GM18507 (cell line): ENCODE measurements at regions not wholly inside any gene's neighbourhood (a gene's known extent, or its start where the extent isn't known, plus 50 kb on each side); places are given as distances from the start of the nearest gene placed in this dataset.

Source experiments
- DNase-seq: peaks from one replicate; pipeline ENCODE4 v3.0.0; 2011; ENCODE audit warnings: low read depth; ENCODE audit not compliant: insufficient read length; ENCODE audit errors: extremely low spot score
- FAIRE-seq: peaks from 2 replicates; lab custom pipeline; 2011; peaks lifted over from hg19 to GRCh38; lab: Jason Lieb, UNC

DNA sequence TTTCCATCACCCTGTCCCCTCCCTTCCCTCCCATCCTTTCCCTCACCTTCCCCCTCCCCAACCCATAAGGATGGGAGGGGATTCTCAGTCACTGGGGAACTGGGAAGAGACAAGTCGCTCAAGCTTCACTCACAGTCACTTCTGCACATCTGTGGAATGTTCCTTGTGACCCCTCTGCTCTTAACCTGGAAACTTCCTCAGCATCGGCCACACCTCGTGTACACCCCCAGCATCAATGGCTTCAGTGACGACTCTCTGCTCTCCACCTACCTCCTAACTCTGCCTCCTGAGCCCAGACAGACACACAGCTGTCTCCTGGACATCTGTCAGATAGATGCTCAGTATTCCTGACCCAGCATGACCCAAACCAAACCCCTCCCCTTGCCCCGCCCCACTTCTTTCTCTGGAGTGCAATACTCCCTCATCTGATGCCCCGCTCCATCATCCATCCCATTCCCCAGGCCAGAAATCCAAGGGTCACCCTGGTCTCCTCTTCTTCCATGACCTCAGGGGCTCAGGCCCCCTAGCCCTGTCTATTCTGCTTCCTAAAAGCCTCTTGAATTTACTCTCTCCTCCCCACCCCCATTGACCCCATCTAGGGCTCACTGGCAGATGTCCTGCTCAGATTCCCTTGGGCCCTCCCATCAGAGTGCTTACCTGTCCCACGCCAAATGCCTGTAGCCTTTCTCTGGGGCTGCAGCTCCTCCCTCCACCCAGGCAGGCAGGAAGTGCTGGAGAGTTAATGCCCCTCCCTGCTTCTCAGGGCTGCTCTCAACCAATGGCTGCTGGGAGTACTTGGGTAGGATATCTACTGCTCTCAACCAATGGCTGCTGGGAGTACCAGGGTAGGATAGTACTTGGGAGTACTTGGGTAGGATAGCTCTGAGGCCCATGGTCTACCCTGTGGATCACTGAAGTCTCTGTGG lies 83.1 kb upstream of the CSF3R start:
- FAIRE-seq, result no peak
- no peak for DNase-seq

DNA sequence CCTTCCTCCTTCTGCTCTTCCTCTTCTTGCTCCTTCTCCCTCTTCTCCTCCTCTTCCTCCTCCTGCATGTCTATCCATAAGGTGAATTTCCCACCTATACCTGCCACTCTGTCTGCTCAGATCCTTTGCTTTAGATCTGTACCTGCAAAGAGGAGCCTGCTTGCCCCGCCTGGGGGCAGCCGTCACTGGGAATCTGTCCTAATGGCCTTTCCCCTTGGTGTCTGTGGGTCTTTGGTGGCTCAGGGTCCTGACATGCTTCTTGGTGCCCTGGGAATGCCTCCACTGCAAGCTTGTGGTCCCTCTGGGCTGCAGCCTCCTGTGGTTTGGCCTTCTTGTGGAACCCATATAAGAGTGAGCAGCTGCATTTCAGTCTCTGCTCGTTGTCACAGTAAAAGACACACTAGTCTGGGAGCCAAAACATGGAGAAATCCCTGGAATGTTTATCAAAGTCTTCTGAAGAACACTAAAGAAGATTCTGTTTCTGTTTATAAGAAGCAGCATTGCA lies 79.5 kb upstream of the CSF3R start:
- DNase-seq (no peak), FAIRE-seq (no peak)

DNA sequence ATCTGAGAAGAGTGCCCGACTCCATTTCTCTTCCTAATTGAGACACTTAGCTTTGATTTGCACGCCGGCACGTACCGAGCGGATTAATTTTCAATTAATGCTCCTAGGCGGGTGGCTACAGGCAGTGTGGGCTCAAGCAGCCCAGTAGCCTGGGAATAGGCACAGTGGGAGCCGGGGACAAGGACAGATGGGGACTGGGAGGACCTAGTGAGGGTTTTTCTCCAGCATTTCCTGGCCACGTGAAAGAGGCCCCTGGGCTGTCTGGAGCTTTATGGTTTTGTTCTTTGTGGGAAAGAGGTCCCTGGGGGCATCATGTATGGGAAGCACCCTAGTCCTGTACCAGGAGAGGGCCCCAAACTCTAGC lies 78.6 kb upstream of the CSF3R start:
- DNase-seq (no peak), FAIRE-seq (no peak)

DNA sequence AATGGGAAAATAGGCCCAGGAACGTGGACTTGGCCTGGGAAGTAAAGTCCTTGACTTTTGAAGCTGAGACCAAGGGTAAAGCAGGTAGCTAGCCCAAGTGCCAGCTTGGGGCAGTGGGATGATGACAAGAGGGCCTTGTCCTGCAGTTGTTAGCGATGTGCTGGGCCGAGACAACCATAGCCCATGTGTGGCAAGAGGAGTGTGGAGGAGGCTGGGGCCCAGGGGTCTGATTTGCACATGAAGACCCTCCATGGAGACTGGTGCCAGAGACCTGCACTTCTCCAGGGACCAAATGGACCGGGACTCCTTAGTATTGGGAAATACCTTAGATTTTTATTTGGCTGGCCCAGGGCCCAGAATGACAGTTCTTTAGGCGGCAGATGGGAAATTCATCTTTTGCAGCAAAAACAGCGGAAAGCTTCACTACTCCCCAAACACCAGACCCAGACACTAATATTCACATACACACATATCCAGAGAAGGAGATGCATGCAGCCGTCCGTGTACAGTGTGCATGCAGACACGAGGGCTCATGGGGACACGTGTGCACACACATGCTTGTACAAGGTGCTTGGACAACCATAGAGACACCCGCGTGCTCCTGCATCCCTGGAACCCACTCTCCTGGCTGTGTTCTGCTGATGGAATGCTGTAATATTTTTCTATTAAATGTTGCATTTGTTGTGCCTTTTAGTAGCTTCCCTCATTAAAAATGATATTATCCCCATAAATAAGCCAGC lies 78.1 kb upstream of the CSF3R start:
- FAIRE-seq (no peak), DNase-seq (no peak)

DNA sequence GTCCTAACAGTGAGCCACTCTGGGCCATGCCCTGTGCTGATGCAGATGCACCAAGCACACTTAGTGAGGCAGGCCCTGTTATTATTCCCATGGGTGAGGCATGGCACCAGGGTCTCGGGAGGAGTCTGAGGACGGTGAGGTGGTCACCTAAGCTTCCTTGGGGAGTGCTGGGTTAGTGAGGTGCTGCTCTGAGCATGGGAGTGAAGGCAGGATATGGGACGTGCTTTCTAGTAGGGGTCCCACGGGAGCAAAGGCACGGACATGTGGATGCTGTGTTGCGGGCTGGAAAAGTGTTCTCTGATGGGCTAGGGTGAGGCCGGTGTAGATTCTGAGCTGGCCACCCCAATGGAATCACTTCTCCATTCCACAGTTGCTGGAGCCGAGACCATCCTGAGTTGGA lies 77.5 kb upstream of the CSF3R start:
- DNase-seq (no peak), FAIRE-seq (no peak)

DNA sequence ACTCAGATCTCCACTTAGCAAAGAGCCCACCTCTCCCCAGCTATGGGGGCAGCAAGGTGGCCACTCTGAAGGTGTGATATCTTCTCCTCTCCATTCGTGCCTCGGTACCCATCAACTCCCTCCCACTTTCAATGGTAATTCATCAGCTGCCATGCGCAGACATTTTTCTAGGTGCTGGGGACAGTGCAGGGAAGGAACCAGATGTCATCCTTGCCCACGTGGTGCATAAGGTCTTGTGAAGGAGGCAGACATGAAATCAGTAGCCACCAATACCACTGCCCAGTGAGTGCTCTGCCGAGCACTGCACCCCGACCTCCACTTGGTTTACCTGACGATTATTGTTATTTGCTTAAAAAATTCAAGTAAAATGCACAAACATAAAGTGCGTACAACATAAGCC lies 76.3 kb upstream of the CSF3R start:
- DNase-seq, result no peak
- FAIRE-seq, result no peak

DNA sequence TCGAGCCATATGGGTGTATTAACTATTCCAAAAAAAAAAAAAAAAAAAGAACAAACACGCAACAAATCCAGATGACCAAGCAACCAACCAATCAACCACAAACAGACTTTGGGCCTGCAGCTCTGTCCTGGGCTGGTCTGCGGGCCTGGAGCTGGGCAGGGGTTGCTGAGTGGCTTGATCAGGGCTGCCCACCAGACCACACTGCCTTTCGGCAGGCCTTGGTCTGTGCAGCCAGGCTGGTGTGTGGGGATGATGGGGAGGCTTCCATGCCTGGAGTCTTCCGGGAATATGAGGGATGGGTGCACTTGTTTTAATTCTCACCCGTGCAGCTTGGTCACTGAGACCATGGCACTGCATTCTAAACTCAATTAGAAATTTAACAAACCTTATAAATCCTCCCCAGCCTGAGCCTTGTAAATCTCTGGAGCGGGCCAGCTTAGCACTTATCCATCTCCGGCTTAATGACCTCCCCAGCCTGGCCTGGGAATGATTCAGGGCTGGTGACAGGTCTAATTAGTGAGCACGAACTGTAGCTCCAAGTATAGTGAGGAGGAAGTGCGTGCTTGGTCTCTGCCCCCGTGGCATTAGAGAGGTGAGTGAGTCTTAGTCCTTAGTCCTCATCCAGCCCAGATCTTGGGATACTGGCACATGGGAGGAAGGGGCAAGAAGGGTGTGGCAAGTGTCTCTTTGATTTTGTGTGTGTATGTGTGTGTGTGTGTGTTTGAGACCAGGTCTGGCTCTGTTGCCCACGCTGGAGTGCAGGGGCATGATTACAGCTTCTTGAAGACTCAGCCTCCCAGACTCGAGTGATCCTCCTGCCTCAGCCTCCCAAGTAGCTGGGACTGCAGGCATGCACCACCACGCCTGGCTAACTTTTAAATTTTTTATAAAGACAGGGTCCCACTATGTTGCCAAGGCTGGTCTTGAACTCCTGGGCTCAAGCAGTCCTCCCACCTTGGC lies 74.6 kb upstream of the CSF3R start:
- FAIRE-seq (no peak), DNase-seq (no peak)

DNA sequence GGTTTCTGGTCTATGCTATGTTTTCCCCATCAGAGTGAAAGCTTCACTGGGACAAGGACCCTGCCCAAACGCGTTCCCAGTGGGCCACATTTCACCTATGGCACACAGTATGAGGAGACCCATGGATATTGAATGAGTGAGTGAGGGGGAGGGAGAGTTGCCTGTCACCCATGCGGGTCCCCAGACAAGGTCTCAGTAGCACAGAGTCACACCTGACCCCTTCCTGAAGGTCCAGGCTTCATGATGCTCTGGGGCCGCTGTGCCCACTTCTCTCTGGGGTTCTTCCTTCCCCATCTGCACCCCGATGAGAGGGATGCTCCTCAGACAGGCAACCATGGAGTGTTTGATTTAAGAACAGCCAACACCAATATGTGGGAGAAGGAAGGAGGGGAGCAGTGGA lies 72.3 kb upstream of the CSF3R start:
- no peak for DNase-seq
- FAIRE-seq, result no peak

DNA sequence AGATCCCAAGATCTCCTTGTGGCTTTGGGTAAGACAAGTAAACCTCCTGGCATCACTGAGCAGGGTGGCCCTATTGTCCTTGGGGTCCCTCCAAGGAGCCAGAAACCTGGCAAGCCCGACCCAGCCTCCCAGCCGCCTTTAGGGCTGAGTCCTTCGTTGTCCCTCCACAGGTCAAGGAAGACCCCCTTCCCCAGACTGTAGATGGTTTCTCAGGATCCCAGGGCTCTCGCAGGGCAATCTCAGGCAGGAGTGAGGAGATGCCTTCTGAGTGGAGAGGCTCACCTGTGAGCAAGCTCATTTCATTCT lies 71.6 kb upstream of the CSF3R start:
- DNase-seq (no peak), FAIRE-seq (no peak)

DNA sequence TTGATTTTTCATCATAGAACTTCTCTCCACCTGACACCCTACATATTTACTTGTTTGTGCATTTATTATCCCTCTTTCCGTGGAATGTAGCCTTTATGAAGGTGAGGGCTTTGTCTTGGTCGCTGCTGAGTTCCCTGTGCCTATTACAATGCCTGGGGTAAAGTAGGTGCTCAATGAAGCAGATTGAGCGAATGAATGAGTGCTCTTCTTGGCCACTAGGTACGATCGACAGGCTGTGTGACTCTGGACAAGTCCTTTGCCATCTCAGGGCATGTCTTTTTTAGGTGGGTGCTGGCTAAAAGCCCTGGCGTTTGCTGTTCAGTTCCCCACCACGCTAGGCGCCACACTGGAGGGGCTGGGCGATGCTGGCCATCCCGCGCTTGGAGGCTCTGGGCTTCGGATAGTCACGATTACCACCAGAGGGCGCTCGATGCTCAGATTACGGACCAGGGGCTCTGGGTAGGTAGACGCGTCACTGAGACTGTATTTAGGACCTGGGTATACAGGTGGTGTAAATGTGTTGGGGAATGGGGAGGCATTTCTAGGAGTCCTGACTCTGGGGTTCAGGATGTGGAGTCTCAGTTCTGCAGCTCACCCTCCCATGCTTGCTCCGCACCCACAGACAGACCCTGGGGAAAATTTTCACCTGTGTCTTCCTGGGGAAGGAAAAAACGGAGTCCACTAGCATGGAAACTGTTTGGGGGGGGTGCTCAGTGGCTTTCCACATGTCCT lies 71.0 kb upstream of the CSF3R start:
- FAIRE-seq, result peak; percentile 86
- DNase-seq, result peak; percentile 33

DNA sequence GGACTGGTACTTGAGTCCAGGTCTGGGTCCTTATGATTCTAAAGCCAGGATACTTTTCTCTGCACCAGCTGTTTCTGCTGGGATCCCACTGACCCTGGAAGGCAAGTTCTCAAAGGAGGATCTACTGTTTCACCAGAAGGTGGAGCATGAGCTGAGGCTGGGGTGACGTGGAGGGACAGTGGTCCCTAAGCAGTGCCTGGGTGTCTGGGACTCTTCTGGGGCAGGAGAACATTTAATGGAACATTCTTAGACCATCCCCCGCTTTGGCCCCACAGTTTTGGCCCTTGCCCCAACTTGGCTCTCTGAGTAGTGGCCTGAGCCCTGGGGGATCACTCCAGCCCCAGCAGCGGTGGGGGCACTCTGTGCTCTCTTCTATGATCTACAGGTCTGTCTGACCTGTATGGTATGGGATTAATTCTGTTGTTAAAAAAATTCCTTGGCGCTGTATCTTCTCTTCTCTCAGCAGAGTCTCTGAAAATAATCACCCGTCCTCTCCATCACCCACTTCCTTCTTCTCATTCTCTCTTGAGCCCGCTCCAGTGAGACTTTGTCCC lies 60.3 kb upstream of the CSF3R start:
- no peak for DNase-seq
- no peak for FAIRE-seq

DNA sequence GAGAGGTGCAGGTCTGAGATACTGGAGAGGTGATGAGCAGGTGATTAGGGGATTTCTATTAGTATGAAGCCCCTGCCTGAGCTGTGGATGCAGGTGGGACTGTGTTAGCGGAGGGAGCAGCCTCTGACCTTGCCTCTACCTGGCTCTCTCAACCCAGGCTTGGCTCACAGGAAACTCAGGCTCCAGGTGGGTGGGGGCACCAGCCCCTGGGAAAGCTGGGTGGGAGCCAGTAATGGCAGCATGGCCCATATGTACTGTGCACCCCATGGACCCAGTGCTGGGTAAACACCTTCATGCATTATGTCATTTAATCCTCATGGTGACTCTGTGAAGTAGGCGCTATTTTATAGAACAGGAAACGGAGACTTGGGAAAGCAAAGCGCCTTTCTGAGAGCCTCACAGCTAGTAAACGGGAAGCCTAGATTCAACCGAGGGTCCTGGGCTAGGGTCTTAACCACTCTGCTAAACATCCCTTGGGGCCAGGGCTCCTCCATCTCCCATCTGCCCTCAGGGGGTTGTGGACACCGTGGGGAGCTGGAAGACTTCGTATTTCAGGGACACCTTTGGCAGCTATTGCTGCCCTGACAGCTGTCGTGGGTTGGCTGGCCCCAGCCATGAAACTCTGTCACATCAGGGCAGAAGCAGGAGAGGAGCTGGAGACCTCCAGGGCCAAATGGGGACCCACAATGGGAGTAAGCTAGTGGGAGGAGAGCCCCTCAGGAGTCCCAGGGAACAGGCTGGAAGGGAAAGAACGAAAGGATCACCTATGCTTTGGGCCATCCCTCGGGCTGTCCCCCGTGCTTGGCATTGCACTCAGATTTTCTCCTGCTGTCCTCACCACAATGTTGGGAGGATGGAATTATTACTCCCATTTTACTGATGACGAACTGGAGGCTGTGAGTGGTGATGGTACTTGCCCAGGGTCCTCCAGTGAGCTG lies 59.6 kb upstream of the CSF3R start:
- FAIRE-seq (no peak), DNase-seq (no peak)

DNA sequence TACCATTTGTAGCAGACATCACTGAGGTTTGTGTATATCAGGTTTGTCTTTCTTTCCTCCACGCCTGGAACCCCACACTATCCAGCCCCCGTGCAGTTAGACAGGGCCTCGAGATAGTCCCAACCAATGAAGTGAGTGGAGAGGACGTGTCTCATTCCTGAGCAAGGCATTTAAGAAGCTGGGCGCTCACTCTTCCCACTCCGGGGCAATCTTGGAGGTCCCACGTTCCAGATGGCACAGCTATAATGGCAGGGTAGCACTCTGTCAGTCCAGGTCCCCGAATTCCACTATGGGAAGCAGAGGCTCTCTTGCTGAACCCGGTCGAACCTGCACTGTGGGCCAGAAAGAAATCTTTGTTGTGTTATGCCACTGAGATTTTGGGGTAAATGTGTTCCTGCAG lies 57.3 kb upstream of the CSF3R start:
- DNase-seq, result no peak
- FAIRE-seq, result no peak

DNA sequence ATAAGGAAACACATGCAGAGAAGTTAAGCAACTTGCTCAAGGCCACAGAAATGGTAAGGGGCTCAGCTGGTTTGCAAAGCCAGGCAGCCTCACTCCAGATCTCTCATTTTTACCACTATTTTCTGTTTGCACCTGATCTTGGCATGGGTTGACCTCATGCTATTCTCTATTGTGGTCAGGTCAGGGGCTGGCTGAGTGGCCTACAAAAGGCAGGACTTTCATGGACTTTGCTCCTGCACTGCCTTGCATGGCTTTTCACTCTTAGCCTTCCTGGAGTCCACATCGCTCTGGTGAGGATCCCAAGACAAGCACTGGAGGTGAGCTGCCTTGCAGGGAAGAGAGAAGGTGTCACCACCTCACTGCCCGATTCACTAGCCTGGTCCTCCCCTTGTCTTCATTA lies 56.8 kb upstream of the CSF3R start:
- FAIRE-seq (no peak), DNase-seq (no peak)

DNA sequence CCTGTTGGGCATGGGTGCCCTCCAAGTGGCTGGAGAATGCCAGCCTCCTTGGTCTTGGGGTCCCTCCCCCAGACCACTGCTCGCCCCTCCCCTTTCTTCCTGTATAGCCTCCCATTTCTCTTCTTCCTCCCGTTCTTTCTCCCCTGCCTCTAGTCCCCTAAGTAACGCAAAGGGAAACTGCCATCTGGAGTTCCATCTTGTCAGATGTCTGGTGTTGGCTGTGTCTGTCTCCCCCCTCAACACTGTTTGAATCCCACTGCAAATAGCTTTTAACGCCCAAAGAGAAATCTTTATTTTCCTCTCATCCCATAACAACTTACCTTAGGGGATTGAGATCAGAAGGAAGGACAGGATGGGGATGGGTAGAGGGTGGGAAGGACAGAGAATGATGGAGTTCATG lies 55.3 kb upstream of the CSF3R start:
- DNase-seq, result no peak

DNA sequence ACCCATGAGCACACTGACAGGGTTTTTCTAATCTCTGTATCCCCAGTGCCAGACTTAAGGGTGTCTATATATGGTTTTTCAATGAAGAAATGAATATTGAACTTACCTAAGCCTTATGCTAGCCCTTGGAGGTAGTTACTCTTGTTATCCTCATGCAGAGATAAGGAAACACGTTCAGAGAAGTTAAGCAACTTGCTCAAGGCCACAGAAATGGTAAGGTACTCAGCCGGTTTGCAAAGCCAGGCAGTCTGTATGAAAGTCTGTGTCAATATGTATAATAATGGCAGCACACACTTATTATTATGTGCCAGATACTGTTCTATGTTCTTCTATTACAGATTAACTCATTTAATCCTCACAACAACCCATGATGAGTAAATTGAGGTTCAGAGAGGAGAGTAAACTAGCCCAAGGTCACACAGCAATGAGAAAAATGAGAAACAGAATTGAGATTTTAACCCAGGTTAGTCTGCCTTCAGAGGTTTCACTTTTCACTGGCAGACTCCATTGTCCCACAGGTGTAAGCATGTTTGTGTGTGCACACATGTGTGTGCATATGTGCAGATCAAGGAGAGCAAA lies 54.6 kb upstream of the CSF3R start:
- DNase-seq (no peak), FAIRE-seq (no peak)

More for the DNA sequence above, 55.3 kb upstream of the CSF3R start:
- FAIRE-seq, result no peak

DNA sequence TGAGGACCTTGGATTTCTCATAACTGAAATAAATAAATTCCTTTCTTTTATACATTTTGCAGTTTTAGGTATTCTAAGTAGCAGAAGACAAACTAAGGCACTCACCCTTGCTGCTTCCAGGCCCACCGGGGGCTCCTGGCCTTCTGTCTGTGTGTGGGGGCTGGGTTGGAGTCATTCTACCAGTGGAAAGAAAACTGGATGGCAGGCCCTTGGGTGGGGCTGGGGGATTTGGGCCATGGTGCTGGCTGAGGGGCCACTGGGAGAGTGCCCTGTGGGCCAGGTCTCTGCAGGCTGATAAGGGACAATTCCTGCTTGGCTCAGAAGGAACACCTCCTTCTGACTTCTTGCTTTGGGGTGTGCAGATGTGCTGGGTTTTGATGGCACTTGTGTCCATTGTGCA lies 54.0 kb upstream of the CSF3R start:
- DNase-seq, result no peak
- FAIRE-seq, result no peak
